ENCODE measurements at regions not wholly inside any gene's neighbourhood (a gene's known extent, or its start where the extent isn't known, plus 50 kb on each side); places are given as distances from the start of the nearest gene placed in this dataset.

DNA sequence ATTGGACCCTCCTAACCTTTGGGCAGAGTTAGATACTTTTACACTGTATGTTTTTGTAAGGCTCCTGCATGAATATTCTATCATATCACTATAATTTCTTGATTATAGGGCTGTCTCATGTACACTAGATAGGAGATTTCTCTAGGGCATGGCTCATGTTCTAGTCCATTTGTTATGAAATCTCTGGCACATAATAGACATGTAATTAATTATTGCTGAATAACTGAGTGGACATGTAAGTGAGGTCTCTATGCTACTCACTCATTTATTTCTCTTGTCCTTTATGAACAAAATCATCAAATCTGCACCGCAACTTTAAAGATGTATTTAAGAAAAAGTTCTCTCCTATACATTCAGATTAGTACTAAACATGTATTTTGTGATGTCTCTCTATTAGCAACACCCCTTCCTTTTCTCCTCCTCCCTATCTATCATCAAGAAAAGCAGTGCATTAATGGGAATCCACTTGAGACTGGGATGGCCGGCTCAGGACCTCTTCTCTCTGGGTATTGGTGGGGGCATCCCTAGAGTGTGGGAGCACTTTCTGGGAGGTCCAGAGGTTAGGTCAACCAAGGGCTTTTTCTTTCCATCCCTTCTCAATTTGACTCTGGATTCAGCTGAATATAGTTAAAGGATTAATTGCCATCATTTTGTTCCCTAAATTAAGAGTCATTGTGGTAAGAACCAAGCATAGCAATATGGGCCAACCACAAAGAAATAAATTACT lies 168.0 kb upstream of the HMGA2 start:
- Histone ChIP-seq H3K27ac (no peak overlapping the region), H3K4me1 (no peaks in the 10 kb centered on the region), H3K4me3 (no peak overlapping the region), H3K36me3 (no peaks in the 10 kb centered on the region), H3K27me3 (no peaks in the 10 kb centered on the region), H3K9me3 (no peaks in the 10 kb centered on the region)
- no peak for DNase-seq (ENCODE audit: low spot score in 2 of 2)
- no peak for TF ChIP-seq POLR2A (IDR thresholded peaks at IDR 0.05)
- no peak for TF ChIP-seq POLR2AphosphoS5 (IDR thresholded peaks at IDR 0.05)
- TF ChIP-seq EP300 (IDR thresholded peaks at IDR 0.05): no peak
- TF ChIP-seq, protein P1, sequence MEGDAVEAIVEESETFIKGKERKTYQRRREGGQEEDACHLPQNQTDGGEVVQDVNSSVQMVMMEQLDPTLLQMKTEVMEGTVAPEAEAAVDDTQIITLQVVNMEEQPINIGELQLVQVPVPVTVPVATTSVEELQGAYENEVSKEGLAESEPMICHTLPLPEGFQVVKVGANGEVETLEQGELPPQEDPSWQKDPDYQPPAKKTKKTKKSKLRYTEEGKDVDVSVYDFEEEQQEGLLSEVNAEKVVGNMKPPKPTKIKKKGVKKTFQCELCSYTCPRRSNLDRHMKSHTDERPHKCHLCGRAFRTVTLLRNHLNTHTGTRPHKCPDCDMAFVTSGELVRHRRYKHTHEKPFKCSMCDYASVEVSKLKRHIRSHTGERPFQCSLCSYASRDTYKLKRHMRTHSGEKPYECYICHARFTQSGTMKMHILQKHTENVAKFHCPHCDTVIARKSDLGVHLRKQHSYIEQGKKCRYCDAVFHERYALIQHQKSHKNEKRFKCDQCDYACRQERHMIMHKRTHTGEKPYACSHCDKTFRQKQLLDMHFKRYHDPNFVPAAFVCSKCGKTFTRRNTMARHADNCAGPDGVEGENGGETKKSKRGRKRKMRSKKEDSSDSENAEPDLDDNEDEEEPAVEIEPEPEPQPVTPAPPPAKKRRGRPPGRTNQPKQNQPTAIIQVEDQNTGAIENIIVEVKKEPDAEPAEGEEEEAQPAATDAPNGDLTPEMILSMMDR (IDR thresholded peaks at IDR 0.05): no peak
- WGBS: 93% methylated on average over 2 of the region's 2 CpGs

DNA sequence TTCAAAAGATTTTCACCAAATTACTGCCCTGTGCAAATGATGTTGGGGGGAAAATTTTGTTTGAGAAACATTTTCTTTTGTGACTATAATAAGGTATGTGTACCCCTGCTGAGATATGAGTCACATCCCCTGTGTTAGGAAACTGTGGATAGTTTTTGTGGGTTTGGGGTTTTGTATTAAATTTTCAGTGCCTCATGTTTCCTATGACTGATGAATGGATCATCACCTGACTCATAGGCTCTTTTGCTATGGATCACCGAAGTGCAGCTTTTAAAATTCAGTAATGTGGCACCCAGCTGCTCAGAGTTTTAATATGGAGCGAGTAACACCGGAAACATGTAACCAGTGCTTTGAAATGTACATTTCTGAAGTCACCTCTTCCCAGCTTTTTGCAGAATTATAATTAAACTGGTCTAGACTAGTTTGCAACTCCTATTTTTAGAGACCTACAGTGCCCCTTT lies 167.4 kb upstream of the HMGA2 start:
- Histone ChIP-seq H3K9me3 (no peaks in the 10 kb centered on the region), H3K4me1 (no peaks in the 10 kb centered on the region), H3K36me3 (no peaks in the 10 kb centered on the region), H3K4me3 (no peak overlapping the region), H3K27me3 (no peaks in the 10 kb centered on the region), H3K27ac (no peak overlapping the region)
- DNase-seq (ENCODE audit: low spot score in 2 of 2): no peak
- TF ChIP-seq POLR2AphosphoS5 (IDR thresholded peaks at IDR 0.05) (no peak), POLR2A (IDR thresholded peaks at IDR 0.05) (no peak), EP300 (IDR thresholded peaks at IDR 0.05) (no peak)
- TF ChIP-seq, protein P1 (IDR thresholded peaks at IDR 0.05): no peak
- 58% methylated on average over 3 of the region's 3 CpGs for WGBS

DNA sequence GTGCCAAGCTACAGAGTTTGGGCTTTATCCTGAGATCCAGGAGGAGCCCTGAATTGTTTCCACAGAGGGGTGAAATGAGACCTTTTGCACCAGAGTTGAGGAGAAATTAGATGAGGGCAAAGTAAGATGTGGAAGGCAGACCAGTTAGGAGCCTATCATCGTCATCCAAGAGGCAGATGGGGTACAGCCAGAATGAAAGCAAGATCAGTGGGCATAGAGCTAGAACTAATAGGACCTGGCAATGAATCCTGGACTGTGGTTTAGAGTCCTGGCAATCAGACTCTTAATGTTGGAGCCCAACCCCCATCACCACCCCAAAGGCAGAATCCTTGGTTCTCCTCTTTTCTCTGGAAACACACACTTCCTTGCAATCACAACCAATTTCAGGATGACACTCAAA lies 166.6 kb upstream of the HMGA2 start:
- no peak for DNase-seq (ENCODE audit: low spot score in 2 of 2)
- Histone ChIP-seq H3K9me3 (no peaks in the 10 kb centered on the region), H3K27me3 (no peaks in the 10 kb centered on the region), H3K27ac (no peak overlapping the region), H3K36me3 (no peaks in the 10 kb centered on the region), H3K4me1 (no peaks in the 10 kb centered on the region), H3K4me3 (no peak overlapping the region)
- TF ChIP-seq, protein P1 (IDR thresholded peaks at IDR 0.05): no peak
- TF ChIP-seq POLR2AphosphoS5 (IDR thresholded peaks at IDR 0.05) (no peak), EP300 (IDR thresholded peaks at IDR 0.05) (no peak), POLR2A (IDR thresholded peaks at IDR 0.05) (no peak)
- 95% methylated on average over 1 of the region's 1 CpG for WGBS

DNA sequence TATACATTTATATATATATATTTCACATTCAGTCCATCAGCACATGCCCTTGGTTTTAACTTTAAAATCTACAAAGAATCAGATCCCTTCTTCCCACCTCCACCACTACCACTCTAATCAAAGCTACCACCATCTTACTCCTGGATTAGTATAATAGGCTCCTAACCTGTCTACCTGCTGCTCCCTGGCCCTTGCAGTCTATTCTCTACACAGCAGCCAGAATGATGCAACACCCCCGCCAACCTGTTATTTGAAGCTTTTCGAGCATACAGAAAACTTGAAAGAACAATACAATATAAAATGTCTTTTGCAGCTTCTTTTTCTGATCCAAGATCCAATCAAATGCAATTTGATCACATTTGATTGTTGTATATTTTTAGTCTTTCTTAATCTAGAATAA lies 165.9 kb upstream of the HMGA2 start:
- Histone ChIP-seq H3K4me3 (no peak overlapping the region), H3K36me3 (no peaks in the 10 kb centered on the region), H3K27ac (no peak overlapping the region), H3K9me3 (no peaks in the 10 kb centered on the region), H3K27me3 (no peaks in the 10 kb centered on the region), H3K4me1 (no peaks in the 10 kb centered on the region)
- 93% methylated on average over 2 of the region's 2 CpGs for WGBS
- TF ChIP-seq POLR2A (IDR thresholded peaks at IDR 0.05): no peak
- TF ChIP-seq, protein P1 (IDR thresholded peaks at IDR 0.05): no peak
- TF ChIP-seq POLR2AphosphoS5 (IDR thresholded peaks at IDR 0.05): no peak
- TF ChIP-seq EP300 (IDR thresholded peaks at IDR 0.05): no peak
- no peak for DNase-seq (ENCODE audit: low spot score in 2 of 2)

DNA sequence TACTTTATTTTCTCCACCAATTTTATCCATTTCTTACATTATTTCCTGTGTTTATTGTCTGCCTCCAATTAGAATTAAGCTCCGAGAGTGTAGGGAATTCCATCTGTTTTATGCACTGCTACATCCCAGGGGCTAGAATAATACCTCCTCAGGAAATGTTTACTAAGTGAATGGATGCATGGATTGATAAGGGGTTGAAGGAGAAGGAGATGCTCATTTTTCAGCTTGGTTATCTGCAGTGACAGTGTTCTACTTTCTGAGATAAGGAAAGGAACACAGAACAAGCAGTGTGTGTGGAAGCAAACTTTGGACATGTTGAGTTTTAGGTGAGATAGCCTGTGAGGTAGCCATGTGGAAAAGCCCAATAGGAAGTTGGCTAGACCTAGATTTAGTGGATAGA lies 164.6 kb upstream of the HMGA2 start:
- 79% methylated on average over 1 of the region's 1 CpG for WGBS
- no peak for DNase-seq (ENCODE audit: low spot score in 2 of 2)
- TF ChIP-seq EP300 (IDR thresholded peaks at IDR 0.05) (no peak), POLR2AphosphoS5 (IDR thresholded peaks at IDR 0.05) (no peak), POLR2A (IDR thresholded peaks at IDR 0.05) (no peak)
- TF ChIP-seq, protein P1 (IDR thresholded peaks at IDR 0.05): no peak
- Histone ChIP-seq H3K27ac (no peak overlapping the region), H3K36me3 (no peaks in the 10 kb centered on the region), H3K27me3 (no peaks in the 10 kb centered on the region), H3K4me3 (no peak overlapping the region), H3K4me1 (no peaks in the 10 kb centered on the region), H3K9me3 (no peaks in the 10 kb centered on the region)
